HG02943 (cell line): ENCODE measurements at regions not wholly inside any gene's neighbourhood (a gene's known extent, or its start where the extent isn't known, plus 50 kb on each side); places are given as distances from the start of the nearest gene placed in this dataset.
"Not testable (repeated sequence)": the region's sequence is repeated elsewhere in the genome, so short reads cannot be mapped to it uniquely, and the experiment has no call there.

Experiments used
- ATAC-seq: cut with Tn5 transposase; IDR thresholded peaks from one replicate; pipeline ENCODE4 v1.9.1; 2021; ENCODE audit warnings: mild to moderate bottlenecking, low read depth, moderate library complexity; ENCODE audit not compliant: unreplicated experiment

DNA sequence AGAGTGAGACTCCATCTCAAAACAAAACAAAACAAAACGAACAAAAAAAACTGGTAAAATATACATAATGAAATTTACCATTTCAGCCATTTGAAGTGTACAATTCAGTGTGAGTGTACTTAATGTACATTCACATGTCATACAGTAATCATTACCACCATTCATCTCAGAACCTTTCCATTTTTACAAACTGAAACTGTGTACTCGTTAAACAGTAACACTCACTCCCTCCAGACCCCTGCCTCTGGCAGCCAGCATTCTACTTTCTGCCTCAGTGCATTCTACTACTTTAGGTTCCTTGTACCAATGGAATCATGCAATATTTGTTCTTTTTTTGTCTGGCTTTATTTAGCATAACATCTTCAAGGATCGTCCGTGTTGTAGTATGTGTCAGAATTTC lies 87.5 kb upstream of the CRYM start:
- not testable (repeated sequence) for ATAC-seq

DNA sequence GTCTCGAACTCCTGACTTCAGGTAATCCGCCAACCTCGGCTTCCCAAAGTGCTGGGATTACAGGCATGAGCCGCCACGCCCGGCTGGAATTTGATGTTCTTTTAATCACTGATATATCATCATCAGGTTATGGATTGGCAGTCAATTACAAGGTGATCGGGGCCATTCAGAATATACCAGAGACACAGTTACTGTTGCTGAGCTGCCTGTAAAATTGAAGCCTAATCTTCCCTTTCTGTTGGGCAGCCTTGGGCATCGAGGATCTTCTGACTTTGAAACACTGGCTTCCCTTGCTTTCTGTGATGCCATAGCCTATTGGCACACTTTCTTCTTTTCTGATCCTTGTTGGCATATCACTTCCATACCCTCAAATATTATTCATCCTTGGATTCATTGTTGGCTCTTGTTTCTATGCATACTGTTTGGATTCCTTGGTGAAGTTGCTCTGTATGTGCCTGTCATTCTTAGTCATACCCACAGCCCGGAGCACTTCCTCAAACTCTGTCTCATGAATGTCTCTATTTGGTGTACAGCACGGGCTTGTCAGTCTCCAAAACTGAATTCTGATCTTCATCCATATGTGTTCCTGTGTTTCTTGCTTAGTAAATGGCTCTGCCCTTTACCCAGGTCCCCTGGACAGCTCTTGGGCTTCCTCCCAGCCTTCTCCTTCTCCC lies 85.6 kb upstream of the CRYM start:
- ATAC-seq, result not testable (repeated sequence)

DNA sequence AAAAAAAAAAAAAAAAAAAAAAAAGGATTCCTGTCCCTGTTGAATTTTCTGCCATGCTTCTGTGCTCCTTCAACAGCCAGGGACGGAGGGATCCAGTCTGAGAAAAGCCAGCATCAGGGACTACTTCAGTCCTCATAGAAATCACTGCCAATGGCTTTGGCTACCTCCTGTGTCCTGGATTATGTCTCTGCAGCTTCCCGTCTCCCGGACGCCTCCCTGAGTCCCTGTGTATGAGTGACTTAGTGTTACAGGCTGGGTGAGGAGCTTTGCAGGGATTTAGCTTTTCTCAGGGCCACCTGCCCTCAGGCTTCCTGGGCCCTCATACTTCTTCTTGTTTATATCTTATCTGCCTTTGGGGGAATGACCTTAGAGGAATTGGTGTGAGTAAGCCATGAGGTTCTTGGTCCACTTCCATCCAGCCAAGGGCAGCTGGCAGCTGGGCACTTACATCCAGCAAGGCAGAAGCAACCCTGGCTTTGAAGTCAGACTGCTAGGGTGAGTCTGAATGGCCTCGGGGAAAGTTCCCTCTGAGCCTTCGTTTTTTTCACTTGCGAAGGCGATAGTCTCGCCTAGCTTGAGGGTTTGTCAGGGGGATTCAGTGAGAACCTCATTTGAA lies 83.6 kb upstream of the CRYM start:
- not testable (repeated sequence) for ATAC-seq

DNA sequence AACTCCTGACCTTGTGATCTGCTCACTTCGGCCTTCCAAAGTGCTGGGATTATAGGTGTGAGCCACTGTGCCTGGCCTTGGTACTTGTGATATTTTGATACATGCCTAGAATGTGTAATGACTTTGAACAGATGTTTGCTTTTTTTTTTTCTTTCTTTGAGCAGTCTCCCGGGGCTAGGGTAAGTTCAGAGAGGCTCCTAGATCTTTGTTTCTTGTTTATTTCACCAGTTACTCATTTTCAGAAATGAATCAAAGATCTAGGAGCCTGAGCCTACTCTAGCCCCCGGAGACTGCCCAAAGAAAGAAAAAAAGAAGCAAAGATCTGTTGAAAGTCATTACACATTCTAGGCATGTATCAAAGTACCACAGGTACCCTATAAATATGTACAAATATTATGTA lies 83.0 kb upstream of the CRYM start:
- not testable (repeated sequence) for ATAC-seq

DNA sequence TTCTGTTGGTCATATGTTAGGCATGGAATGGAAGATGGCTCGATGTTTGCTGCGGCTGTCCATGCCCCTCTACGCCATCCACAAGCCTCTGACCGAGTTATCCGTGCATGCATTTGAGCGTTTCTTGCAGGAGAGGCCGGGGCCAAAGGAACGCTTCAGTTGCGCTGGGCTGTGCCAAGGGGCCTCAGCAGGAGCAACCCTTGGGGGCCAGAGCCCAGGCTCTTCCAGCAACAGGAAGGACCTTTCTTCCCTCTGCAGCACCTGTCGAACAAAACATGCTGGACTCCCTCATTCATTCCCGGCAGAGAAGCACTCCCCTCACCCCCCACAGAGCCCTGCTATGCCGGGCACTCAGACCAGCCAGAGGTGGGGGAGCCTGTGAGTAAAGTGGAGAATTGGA lies 81.4 kb upstream of the CRYM start:
- ATAC-seq, result peak; percentile 3

DNA sequence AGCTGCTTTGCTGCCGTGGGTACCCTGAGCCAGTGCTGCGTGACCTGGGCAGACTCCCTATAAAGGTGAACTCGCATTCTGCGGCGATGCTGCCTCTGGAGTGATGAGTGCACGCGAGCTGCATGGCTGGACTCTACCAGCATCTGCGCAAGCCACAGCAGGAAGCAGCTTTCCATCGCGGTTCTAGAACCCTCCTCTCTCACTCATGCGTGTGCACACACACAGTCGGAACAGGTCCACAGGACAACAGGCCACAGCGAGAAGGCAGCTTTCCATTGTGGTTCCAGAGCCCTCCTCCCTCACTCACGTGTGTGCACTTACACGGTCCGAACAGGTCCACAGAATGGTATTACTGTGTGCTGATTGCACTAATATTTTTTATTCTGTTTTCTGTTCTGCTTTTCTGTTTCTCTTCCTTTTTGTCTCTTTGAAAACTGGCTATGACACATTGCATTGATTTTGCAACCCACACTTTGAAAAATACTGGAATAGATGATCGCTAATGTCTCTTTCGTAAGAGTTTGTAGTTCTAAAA lies 80.2 kb upstream of the CRYM start:
- not testable (repeated sequence) for ATAC-seq

DNA sequence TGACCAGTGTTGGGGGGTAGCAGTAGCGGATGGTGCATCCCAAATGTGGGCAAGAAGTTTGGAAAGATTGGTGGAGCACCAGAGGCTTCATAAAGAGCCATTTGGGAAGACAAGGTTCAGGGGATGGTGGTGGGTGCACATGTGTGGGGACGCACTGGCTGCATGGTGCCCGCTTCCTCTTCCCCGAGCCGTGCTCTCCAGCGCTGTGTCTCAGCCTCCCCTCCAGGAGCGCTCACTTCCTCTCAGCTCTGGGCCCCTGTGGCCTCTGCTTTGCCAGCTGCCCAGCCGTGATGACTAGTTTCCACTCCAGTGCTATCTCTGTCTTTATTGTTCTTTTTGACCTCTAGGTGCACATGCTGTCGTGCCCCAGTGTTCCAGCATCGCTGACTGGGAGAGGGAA lies 78.2 kb upstream of the CRYM start:
- not testable (repeated sequence) for ATAC-seq

DNA sequence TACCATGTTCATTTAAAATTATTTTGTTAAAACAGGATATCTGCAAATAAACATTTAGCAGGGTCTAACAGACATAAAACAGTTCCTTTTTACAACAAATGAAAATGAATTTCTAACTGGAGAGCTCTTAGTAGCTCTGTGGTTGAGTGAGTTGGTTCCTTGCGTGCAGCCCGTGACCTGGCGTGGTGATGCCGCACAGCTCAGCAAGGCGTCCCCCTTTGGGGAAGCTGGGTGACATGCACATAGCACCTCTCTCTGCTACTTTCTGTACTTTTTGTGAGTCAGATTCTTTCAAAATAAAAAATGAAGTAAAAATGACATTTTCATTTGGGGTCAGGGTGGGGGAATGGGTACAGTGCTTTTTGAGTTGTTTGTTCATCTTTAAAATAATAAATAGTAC lies 73.3 kb upstream of the CRYM start:
- not testable (repeated sequence) for ATAC-seq

DNA sequence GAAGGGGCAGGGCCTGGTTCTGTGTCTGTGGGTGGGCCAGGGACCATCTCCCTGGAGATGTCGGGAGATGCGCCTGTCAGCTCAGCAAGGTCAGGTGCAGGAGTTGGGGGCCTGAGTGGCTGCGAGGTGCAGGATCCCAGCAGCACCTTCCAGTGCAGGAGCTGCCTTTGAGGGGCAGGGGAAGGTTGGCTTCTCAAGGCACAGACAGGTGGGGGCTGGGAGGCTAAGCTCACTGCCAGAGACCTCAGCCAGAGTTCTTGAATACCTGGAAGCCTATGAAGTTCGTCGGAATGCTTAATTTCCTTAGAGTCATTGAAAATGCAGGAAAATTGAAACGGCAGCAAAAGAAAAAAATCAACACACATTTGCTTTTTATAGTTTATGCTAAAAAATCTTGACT lies 72.8 kb upstream of the CRYM start:
- ATAC-seq, result not testable (repeated sequence)

DNA sequence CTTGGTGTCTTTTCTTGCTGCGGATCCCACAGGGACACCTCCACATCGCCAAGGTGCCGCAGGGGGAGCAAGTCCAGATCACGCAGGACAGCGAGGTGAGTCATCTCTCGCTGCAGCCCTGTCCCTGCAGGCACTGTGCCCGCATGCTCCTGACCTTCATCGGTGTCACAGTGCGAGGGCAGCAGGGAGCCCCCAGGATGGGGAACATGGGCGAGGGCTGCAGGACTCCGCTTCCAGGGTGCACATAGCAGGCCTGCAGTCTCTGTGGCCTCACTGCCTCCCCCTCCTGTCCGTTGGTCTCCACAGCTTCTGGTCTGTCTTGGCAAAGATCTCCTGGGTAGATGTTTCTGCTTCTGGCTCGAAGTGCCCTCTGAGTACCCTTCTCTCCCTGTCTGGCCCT lies 71.2 kb upstream of the CRYM start:
- ATAC-seq, result not testable (repeated sequence)

DNA sequence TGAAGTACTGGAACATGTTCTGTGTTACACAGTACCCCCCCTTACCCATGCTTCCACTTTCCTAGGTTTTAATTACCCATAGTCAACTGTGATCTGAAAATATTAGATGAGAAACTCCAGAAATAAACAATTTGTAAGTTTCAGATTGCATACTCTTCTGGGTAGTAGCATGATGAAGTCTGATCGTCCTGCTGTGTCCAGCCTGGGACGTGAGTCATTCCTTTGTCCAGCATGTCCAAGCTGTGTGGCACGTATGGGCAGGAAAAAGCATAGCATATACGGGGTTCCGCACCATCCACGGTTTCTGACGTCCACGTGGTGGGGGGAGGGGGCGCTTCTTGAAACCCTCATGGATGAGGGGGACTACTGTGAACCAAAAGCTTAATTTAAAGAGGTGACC lies 70.7 kb upstream of the CRYM start:
- not testable (repeated sequence) for ATAC-seq

DNA sequence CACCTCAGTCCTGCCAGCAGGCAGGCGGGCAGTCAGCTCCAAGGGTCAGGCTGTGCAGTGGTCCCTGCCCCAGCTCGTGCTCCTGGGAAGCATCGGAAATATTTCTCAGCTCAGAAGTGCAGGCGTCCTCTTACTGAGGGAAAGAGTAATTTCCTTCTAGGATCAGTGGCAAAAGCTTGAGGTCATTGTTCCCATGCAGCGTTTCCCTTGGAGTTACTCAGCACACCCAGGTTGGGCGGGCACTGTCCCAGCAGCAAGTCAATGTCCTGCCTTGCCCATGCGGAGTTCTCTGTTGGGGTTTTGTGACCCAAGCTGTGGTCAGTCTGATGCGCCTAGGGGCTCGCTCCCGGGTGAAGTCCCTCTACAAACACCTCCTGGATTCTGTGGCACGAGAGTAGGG lies 69.4 kb upstream of the CRYM start:
- not testable (repeated sequence) for ATAC-seq

DNA sequence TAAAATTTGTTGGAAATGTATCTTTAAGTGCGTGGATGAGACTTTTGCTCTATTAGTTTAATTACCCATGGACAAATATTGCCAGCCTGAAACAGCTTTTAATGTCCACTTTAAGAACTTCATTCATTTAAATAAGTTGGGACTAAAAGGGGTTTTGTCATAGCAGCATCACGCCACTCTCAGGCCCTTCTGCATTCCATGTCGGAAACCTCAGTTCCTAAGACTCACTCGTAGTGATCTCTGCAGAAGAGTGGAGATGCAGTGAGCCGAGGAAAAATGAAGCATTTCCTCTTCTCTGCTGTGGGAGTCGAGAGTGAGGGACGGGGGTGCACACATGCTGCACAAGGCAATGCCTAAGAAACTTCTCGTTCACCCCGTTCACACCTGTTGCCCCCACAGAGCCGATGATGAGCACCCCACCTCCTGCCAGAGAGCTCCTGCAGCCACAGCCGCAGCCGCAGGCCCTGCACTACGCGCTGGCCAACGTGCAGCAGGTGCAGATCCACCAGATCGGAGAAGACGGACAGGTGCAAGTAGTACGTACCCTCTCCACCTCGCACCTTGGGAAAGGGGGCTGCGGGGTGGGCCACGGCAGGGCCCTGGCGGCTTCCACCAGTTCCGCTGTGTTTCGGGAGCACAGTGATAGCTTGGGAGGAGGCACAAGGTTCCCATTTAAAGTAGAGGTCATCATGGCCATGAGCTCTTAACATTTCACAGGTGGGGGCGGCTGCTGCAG lies 68.8 kb upstream of the CRYM start:
- ATAC-seq, result not testable (repeated sequence)

DNA sequence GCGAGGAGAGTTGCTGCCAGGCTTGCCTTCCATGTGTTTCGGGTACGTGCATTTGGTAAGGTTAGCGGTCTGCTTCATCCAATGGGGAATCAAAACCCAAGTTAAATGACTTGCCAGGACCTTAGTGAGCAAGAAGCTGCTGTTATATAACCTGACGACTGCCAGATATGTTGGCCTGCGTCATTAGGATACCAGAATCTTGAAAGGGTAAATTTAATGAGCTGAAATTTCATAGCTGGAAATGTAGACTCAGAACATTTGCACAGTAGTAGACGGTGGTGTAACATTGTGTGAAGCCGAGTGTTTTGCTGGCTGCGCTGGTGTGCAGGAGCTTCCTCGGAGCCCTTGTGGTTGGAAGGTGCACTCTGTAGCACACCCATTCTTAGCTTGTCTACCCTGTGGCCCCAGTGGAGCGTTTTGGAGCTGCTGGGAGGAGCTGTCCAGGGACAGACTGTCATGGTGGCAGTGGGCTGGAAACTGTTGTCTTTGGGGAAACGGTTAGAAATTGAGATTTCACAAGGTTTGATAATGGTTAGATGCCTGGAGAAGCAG lies 66.3 kb upstream of the CRYM start:
- ATAC-seq, result not testable (repeated sequence)

DNA sequence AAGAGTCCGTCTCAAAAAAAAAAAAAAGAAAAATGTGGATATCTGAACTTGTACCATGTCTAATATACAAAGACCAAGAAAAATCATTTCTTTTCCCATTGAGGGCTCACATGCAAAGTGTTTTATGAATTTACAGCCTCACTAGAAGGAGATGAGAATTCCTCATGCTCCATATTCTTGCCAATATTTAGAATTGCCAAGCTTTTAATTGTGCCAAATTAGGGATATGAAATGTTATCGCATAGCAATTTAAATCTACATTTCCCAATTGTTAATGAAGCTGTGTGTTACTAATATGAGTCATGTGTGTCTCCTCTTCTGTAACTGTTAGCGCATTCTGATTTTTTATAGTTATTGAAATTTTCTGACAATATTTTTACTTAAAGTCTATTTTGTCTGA lies 63.0 kb upstream of the CRYM start:
- no peak for ATAC-seq

DNA sequence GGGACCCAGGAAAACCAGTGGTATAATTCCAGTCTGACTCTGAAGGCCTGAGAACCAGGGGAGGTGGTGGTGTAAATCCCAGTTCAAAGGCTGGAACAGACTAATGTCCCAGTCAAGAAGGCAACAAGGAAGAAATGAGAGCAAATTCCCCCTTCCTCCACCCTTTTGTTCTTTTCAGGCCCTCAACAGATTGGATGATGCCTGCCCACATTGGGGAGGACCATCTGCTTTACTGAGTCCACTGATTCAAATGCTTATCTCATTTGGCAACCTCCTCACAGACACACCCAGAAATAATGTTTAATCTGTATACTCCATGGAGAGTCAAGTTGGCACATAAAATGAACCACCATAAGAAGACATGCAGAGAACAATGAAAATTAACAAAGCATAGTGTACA lies 61.9 kb upstream of the CRYM start:
- ATAC-seq, result no peak

DNA sequence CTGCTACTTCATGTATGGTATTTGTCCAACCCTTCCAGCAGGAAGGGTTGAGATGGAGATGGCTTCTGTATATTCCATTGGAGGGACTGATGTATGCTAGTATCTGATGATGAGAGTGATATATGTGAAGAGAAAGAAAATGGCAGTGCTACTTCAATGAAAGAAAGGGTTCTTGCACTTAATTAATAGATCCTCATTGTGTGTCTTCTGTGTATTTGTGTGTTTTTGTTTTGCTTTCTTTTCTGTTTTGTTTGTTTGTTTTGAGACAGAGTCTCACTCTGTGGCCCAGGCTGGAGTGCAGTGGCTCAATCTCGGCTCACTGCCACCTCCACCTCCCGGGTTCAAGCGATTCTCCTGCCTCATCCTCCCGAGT lies 61.2 kb upstream of the CRYM start:
- ATAC-seq, result no peak

DNA sequence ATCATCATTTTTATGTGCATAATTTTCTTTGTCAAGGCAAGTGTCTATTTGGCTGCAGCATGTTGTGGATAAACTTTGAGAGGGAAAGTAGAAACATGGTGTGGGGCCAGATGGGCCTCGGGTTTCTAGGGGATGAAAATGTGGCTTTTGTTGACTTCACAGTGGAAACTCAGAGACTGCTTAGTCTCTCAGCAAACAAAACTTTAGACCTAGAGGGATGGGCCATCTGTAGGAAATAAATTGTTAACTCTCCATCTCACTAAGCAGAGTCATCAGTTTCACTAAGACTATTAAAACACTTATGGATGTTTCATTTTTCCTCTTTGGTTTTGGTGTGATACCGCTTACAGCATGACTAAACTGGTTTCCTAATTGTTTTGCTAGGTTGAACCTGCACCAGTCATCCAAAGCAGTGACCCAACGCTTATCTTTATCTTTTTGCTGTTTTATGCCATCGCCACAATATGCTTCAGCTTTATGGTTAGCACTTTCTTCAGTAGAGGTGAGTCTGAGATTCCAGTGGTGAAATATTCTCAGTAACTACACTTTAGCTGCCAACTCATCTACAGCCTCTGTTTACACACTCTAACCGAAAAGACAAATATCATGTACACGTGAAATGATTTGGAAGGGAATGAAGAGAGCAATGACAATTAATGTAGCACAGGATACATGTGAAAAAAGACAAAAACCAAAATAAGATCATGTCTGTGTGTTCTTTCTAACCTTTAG lies 60.6 kb upstream of the CRYM start:
- no peak for ATAC-seq

DNA sequence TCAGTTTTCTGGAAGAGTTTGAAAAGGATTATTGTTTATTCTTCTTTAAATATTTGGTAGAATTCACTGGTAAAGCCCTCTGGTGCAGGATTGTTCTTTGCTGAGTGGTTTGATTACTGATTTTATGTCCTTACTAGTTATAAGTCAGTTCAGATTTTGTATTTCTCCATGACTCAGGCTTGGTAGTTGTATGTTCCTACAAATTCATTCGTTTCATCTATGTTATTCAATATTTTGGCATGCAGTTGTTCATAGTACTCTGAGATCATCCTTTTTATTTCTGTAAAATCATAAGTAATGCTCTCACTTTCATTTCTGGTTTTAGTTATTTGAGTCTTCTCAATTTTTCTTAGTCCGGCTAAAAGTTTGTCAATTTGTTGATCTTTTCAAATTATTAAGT lies 58.1 kb upstream of the CRYM start:
- no peak for ATAC-seq
